Hematopoietic multipotent progenitor cell (in vitro differentiated cells): ENCODE measurements at regions not wholly inside any gene's neighbourhood (a gene's known extent, or its start where the extent isn't known, plus 50 kb on each side); places are given as distances from the start of the nearest gene placed in this dataset.
"Not testable (repeated sequence)": the region's sequence is repeated elsewhere in the genome, so short reads cannot be mapped to it uniquely, and the experiment has no call there.

Source experiments
- DNase-seq, 3 donors: peaks; one replicate each; pipeline ENCODE4 v3.0.0-alpha.2; 2011 to 2015; ENCODE audit warnings: low read depth in 2 of 3, low spot score in 2 of 3

DNA sequence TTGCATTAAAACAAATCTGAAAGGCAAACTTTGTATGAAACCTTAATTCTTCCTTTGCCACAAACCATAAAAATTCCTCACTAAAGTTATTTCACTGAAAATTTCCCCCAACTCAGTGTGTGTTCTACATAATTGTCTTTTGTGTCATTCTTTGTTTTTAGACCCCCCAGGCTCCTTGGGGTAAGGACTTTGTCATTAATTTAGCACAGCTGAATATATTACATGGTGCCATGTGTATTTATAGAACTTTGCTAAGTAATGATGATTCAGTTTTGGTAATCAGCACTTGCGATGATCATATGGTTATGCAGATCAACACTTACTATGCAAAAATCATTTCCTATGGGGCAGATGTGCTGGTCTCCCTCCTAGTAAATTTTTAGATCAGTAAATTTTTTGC lies 712.1 kb upstream of the MEF2C start:
- DNase-seq = no peak

DNA sequence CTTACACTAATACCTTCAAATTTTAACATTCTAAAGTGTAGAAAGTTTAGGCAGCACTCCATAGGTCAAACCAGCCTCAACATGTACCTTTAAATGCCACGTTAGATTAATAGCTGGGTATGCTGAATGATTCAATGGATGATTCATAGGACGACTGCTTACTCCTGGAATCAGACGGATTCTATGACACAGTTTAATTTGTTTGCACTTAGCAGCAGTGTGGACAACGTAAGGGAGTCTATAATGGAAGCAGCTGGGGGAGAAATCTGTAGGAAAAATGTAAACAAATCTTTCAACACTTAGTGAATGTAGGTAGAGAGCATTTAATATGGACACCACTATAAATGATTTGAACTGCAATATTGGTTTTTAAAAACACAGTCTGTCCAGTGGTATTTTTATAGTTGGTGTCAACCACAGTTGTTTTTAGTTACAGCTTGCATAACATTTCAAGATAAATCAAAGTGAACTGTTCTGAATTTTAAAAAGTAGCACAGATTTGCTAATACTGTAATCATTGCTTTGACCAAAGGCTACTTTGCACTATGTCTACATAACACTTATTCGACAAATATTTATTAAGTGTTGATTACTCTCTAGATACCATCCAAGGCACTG lies 701.5 kb upstream of the MEF2C start:
- no peak for DNase-seq

DNA sequence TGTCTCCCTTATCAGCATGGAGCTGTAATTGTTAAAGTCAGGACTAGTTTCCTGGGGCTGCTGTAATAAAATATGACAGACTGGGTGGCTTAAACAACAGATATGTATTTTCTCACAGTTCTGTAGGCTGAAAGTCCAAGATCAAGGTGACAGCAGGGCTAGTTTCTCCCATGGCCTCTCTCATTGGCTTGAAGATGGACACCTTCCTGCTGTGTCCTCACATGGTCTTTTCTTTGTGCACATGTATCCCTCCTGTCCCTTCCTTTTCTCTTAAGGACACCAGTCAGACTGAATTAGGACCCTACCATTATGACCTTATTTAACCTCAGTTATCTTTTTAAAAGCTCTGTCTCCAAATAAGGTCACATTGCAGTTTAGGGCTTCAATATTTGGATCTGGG lies 700.5 kb upstream of the MEF2C start:
- DNase-seq = no peak

DNA sequence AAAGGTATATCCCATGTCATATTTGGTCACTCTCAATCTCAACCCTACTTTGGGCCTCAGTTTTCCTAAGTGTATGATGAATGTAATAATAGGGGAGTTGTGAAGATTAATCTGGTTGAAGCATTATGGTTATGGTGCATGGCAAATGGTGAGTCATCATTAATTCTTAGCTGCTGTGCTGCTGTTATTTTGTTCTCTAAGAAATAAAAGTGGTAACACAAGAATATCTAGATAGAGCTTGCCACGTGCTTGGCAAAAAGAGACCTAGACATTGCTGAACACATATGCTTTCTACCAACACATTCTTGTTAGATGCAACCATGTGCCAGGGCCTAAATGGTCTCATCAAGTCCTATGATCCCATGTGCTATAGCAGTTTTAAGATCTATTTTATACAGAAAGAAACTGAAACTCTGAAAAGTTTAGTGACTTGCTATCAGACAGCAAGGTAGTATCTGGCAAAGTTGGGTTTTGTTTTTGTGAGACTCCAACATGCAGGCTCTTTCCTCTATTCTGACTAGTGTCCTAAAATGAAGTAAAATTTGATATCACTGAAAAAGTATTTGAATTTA lies 699.9 kb upstream of the MEF2C start:
- no peak for DNase-seq

DNA sequence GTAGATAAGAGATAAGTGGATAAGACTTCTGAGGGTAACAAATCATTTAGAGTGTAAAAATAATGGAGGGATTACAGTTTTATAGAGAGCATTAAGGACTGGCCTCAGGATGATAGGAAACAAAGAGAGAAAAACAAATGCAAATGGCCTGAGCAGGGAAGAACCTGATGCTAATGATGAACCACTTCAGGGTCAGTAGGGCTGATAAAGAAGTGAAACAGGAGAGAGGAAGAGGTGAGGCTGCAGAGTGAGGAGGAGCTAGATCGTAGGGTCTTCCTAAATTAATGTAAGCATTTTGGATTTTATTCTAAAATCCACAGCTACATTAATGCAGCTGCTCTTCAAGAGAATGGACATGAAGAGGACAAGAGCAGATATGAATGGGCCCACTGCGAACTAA lies 698.0 kb upstream of the MEF2C start:
- no peak for DNase-seq

DNA sequence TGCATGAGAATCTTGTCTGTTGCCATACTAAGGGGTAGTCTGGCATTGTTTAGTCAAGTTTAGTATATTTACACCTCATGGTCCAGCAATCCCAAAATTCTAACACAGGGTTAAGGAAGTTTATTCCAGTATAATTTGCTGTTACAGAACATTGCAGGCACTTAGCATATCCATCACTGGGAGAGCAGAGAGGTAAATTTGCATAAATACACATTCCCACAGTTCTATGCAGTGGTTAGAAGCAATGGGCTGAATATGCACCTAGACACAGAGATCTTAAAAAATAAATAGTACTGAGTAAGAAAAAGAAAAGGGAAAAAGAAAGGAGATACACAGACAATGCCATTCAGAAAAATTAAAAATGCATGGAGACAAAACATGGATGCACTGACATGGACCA lies 692.3 kb upstream of the MEF2C start:
- DNase-seq = no peak

DNA sequence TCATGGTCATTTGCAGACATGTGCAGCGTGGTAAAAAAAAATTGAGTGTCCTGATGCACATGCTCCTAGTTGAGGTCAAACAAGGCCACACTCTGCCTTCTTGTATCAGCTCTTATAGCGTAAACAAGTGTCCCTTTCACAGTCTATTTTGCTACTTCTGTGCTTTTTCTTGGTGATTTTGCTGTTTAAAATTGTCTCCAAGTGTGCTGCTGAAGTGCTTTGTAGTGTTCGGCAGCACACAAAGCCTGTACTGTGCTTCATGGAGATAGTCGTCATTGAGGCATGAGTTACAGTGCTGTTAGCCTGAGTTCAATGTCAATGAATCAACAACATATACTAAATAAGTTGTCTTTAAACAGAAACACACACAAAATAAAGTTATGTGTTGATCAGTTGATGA lies 690.4 kb upstream of the MEF2C start:
- no peak for DNase-seq

DNA sequence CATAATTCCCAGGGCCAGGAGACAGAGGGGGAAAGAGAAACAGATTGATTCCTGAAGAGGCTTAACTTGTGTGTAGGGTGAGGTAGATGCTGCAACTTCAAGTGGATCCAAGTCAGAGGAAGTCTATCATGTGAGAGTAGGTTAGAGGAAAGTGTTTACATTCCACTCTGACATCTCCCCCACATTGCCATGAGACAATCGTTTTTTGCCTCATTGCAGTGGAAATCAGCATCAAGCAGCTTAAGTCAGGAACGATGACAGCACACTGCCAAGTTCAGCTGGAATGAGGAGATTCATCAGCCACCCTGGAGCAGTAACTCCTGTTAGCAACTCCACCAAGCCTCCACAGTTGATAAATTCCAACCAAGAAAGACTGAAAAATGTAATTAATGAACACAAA lies 689.7 kb upstream of the MEF2C start:
- DNase-seq = no peak

DNA sequence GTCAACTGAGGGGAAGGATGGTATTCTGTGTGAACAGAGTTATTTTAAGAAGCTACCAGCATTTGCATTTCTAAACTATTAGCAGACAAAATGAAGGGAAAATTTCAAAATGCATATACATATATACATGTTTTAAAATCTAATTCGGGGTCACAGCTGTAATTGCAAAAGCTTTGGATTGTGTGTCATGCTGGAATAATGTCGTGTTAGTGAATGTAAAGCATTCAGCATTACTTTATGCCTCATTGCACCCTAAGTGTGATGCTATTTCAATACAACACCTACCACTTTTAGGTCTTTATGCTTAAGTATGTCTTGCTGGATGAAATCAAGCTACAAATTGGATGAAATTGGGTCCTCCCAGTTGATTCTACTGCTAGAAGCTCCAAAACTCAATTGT lies 687.6 kb upstream of the MEF2C start:
- DNase-seq = no peak

DNA sequence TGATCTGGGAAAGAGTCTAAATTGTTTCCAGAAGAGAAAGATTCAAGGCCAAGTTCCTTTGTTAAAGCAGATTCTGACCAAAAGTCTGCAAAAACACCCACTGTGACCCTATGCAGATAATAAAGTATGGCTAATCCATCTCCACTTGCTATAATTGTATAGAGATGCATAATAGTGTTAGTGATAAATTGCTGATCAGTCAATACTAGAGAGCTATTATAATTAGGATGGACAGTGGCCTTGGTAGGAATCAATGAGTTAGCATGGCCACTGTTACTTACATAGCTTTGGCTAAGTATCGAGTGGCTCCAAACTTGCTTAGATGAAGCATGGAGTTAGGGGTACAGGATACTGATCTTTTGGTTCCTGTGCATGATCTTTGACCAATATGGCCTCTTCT lies 683.4 kb upstream of the MEF2C start:
- no peak for DNase-seq

DNA sequence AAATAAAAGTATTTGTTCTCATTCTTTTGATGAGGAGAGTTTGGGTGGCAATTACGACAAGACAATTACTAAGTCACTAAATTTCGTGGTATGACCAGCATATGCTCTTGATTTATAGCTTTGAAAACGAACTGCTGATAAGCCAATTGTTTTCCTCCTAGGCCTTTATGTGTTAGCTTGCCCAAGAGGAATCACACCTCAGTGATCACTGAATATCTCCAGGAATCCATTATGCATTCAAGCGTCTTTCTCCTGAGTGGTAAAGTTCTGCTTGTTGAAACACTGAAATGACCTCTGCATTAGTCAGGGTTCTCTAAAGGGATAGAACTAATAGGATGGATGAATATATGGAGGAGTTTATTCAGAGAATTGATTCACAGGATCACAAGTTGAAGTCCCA lies 677.7 kb upstream of the MEF2C start:
- no peak for DNase-seq

DNA sequence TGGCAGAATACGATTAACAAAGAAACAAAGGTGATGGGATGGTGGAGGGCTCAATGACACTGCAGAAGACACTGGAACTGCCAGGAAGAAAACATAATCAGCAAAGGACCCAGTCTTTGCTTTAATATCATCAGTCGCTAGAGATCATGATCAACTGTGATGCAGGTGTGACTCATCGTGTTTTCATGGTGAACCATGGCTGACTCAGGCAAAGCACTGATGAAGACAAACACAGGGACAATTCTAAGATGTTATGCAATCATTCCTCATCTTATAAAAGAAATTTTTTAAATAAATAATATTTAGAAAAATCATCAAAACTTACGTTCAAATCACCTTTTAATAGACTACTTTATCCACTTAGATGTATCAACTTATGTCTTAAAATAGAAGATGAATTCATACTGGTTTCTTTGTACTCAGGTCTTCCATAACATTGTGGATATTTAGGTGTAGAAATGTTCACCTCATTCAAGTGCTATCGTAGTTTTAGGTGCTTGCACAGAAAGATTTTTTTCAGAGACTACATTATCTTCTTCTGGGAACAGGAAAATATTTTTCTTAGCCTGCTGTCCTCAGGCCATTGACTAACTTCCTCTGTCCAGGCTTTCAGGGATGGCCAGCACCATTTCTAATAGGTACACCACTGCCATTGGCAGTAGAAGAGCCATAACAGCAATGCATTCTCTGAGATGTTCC lies 673.4 kb upstream of the MEF2C start:
- no peak for DNase-seq

DNA sequence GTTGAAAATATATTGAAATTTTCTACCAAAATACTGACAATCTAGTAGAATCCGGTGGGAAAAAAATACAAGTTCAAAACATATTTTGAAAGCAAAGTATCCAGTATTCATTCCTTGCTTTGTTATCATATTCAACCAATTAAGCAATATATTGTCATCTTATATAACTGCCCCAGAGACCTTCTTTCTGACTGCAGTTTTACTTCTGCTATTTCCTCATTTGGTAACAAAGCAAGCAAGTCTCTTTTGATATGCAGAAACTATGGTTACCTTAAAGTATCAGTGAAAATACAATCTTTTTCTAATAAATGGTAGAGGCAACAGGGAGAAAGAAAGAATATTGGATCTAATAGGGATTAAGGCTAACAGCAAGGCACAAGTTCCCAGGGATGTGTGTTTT lies 663.7 kb upstream of the MEF2C start:
- peak in 1 of 3 donors; percentile 25 for DNase-seq

DNA sequence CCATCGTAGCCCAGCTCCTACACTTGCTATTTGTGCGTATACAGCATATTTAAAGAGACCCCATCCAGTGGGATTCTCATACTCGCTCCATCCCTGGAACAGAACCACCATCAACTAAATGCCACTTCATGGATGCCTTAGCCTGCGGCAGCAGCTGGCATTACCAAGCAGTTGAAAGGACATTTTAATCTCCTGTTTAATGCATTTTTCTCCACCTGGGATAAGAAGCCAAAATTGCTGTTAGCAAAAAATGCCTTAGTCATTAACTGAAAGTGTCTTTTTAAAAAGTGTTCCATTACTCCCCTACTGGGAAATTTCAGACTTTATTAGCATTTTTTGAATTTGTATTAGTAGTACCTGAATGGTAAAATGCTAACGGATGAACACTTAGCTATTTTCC lies 662.6 kb upstream of the MEF2C start:
- DNase-seq = no peak

DNA sequence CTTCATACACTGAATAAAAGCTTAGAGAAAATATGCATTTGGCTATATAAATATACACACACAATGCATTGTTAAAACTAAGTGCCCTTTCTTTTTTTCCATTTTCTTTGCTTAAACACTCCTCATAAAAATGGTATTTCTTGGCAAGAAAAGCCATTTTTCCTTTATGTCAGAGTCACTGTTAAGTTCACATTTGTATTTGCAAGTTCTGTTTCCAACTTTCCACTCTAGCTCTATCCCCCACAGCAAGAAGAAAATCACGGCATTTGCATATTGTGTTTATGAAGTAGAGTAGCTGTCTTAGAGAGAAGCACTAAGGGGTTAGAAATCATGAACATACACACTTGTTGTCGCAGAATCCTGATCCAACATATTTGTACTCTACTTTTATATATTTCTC lies 662.1 kb upstream of the MEF2C start:
- no peak for DNase-seq

DNA sequence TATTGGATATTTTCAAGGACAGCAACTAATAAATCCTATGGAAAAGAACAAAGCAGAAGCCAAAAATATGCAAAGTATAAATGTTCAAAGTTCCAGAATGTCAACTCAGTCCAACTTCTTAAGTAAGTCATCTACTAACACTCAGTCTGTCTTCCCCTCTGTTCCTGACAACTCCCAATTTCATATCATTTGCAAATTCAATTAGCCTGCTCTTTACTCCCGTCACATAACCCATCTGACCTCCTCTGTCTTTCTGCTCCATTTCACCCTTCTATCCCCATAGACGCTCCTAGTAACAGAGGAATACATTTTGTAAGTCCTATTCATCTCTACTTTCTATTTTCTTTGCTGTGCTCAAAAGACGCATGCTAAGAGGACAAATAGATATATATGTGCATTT lies 659.8 kb upstream of the MEF2C start:
- DNase-seq = no peak

DNA sequence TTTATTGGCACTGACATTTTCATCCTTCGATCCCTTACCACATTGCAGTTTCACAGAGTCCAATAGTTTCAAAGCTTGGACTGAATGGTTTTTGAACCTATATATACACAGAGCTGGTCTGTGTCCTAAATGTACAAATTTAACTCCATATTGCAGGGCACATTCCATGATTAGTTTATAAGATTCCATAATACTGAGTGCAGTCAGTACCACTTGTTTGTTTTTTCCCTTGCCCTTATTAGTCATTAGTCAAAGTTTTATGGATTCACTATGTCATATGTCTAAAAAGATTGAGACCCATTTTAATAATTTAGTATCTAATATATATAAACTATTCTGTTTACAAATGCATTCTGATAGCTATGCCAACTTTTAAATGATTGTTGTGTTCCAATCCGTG lies 654.8 kb upstream of the MEF2C start:
- no peak for DNase-seq

DNA sequence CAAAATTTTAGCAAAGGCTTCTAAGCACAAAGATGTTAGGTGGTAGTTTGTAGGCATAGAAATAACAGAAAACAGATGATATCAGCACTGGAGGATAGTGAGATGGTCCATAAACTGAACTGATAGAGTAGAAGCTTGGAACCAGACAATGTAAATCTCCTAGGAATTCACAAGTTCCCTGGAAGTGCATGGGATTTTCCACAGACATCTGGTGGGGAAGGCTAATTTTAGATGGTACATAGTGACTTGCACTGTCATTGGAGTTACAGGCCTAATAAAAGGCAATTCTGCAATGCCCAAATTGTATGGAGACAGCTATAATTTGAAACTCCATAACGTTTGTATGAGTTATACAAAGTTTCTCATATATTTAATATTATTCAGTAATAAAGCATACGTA lies 653.0 kb upstream of the MEF2C start:
- DNase-seq = no peak

DNA sequence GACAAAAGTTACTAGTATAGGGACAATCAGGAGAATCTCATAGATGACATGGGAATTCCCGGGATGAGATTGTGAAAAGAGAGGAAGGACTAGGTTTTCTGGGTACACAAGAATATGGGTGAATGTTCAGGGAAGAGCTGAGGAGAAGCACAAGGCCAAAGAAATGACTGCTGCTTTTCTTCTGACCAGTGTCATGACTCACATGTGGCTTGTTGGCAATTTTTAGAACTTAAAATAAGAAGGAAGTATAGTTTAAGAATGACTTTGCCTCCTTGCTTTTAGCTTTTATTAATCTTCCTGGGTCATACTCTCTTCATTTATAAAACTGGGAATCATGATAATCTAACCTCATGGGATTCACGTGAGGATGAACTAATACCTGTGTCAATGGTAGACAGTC lies 652.4 kb upstream of the MEF2C start:
- no peak for DNase-seq

DNA sequence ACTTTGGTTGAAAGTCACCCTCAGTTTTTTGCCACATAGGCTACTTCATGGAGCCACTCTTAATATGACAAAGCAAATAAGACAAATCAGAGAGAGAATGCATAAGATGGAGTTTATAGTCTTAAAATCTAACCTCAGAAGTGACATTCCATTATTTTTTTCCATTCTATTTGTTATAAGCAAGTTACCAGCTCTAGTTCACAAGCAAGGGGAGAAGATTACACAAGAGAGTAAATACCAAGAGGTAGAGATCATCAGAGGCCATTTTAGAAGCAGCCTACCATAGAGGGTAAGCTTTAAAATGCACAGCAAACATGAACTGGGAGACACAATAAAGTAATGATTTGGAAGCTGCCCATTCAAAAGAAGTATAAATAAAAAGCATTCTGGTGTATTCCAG lies 651.3 kb upstream of the MEF2C start:
- DNase-seq = no peak

DNA sequence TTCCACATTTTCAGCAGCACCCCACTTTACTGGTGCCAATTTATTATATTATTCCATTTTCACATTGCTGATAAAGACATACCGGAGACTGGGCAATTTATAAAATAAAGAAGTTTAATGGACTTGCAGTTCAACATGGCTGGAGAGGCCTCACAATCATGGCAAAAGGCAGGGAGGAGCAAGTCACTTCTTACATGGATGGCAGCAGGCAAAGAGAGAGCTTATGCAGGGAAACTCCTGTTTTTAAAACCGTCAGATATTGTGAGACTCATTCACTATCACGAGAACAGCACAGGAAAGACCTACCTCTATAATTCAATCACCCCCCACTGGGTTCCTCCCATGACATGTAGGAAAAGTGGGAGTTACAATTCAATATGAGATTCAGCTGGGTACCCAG lies 641.8 kb upstream of the MEF2C start:
- DNase-seq = no peak

DNA sequence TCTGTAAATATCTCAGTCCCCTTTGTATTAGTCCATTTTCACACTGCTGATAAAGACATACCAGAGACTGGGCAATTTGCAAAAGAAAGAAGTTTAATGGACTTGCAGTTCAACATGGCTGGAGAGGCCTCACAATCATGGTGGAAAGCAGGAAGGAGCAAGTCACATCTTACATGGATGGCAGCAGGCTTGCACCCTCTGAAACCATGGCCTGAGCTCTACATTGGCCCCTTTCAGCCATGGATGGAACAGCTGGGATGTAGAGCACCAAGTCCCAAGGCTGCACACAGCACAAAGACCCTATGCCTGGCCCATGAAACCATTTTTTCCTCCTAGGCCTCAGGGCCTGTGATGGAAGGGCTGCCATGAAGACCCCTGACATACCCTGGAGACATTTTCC lies 640.9 kb upstream of the MEF2C start:
- DNase-seq = not testable (repeated sequence)

DNA sequence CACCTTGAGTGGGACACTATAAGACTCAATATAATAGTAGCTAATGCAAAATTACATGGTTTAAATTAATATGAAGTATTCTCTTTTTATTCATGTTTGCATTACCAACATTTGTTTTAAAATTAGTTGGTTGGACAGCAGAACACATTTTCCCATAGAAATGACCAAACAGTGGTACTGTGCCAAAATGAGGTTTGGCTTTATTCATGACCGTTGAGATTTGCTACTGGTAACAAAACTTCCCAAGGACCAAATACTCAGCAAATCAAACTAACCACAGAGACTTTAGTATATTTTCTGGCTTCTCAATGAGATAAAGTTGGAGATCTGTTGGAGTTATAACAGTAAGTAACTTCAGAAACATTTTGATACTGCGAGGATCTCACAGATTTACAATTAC lies 637.8 kb upstream of the MEF2C start:
- no peak for DNase-seq
